ENCODE measurements at regions not wholly inside any gene's neighbourhood (a gene's known extent, or its start where the extent isn't known, plus 50 kb on each side); places are given as distances from the start of the nearest gene placed in this dataset.

DNA sequence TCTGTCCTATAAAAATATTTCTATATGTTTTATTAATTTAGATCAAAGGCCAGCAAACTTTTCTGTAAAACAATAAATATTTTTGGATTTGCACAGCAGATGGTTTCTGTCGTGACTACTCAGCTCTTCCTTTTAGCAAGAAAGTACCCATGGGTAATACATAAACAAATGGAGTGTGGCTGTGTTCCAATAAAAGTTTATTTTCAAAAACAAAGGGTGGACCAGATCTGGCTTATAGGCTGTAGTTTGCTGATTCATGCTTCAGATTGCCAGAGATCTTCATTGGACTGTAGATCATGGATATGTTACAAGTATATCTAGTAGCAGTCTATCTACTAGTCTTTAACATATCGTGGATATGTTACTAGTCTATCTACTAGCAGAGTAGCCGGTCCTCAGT lies 590.5 kb downstream of the CSNK1G3 start:
- TF ChIP-seq EZH2 (IDR thresholded peaks at IDR 0.05; ENCODE audit: borderline replicate concordance, insufficient read depth, low read depth, low read length, poor library complexity, severe bottlenecking) = no peak
- TF ChIP-seq CTCF (IDR thresholded peaks at IDR 0.05) = no peak
- H3K4me3 Mint-ChIP-seq = no peak overlapping the region
- Histone ChIP-seq H4K20me1 (ENCODE audit: control insufficient read depth, insufficient read depth, low read length, poor library complexity, severe bottlenecking) (no peaks in the 10 kb centered on the region), H3K9ac (ENCODE audit: low read length) (no peak overlapping the region), H3K4me2 (replicated peaks; ENCODE audit: low read depth, low read length, poor library complexity, severe bottlenecking) (no peak overlapping the region), H3K36me3 (replicated peaks in 1 of 2; ENCODE audit: control extremely low read depth in 1 of 2, control insufficient read depth in 1 of 2, extremely low read depth in 1 of 2, insufficient read depth in 2 of 2, low read length in 1 of 2) (no peaks in the 10 kb centered on the region), H2AFZ (ENCODE audit: insufficient read depth, low read depth, low read length, poor library complexity, severe bottlenecking) (no peak overlapping the region), H3K79me2 (ENCODE audit: control insufficient read depth, insufficient read depth, low read length) (no peaks in the 10 kb centered on the region), H3K27me3 (replicated peaks in 1 of 4; ENCODE audit: control extremely low read depth in 1 of 4, control insufficient read depth in 3 of 4, insufficient read depth in 4 of 4, low read length in 3 of 4) (no peaks in the 10 kb centered on the region), H3K27ac (ENCODE audit: low read length in 2 of 2) (no peak overlapping the region), H3K4me1 (ENCODE audit: control insufficient read depth in 2 of 2, insufficient read depth in 2 of 2, low read length in 2 of 2) (no peaks in the 10 kb centered on the region), H3K9me3 (ENCODE audit: control extremely low read depth in 1 of 3, control insufficient read depth in 2 of 3, insufficient read depth in 1 of 3, low read length in 2 of 3) (no peaks in the 10 kb centered on the region), H3K4me3 (ENCODE audit: control extremely low read depth in 1 of 5, extremely low read depth in 1 of 5, insufficient read depth in 1 of 5, low read depth in 2 of 5, low read length in 4 of 5) (no peak overlapping the region)
- H3K27ac Mint-ChIP-seq = no peak overlapping the region
- ATAC-seq (ENCODE audit: low read depth) (no peak), DNase-seq (no peak)
- H3K27me3 Mint-ChIP-seq = no peaks in the 10 kb centered on the region
- ChIA-PET CTCF (no interaction called here), POLR2A (no interaction called here)
- no peaks in the 10 kb centered on the region for H3K9me3 Mint-ChIP-seq (ENCODE audit: insufficient read depth)
- intact Hi-C loops (cut with micrococcal nuclease) = no loop called here
- H3K4me1 Mint-ChIP-seq = no peaks in the 10 kb centered on the region
- no CpG with 5 or more reads among the region's 3 CpGs for WGBS (ENCODE audit: insufficient coverage)

DNA sequence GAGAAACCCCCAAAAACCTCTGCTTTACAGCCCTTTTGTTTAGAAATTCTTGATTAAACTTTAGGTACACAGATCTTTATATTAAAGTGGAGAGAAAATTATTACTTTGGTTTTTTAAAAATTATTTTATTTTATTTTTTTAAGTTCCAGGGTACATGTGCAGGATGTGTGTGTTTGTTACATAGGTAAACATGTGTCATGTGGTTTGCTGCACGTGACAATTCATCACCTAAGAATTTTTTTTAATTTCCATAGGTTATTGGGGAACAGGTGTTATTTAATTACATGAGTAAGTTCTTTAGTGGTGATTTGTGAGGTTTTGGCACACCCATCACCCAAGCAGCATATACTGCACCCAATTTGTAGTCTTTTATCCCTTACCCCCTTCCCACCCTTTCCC lies 581.7 kb downstream of the CSNK1G3 start:
- H3K4me1 Mint-ChIP-seq = no peaks in the 10 kb centered on the region
- no peak overlapping the region for H3K27ac Mint-ChIP-seq
- no peak for TF ChIP-seq CTCF (IDR thresholded peaks at IDR 0.05)
- TF ChIP-seq EZH2 (IDR thresholded peaks at IDR 0.05; ENCODE audit: borderline replicate concordance, insufficient read depth, low read depth, low read length, poor library complexity, severe bottlenecking) = no peak
- DNase-seq (no peak), ATAC-seq (ENCODE audit: low read depth) (no peak)
- H3K9ac ChIP-seq (ENCODE audit: low read length) = no peak overlapping the region
- no peaks in the 10 kb centered on the region for H4K20me1 ChIP-seq (ENCODE audit: control insufficient read depth, insufficient read depth, low read length, poor library complexity, severe bottlenecking)
- no peak overlapping the region for H3K27ac ChIP-seq (ENCODE audit: low read length in 2 of 2)
- H3K4me1 ChIP-seq (ENCODE audit: control insufficient read depth in 2 of 2, insufficient read depth in 2 of 2, low read length in 2 of 2) = no peaks in the 10 kb centered on the region
- POLR2A ChIA-PET = no interaction called here
- no peaks in the 10 kb centered on the region for H3K79me2 ChIP-seq (ENCODE audit: control insufficient read depth, insufficient read depth, low read length)
- intact Hi-C loops (cut with micrococcal nuclease) = no loop called here
- CTCF ChIA-PET = no interaction called here
- H3K27me3 ChIP-seq (replicated peaks in 1 of 4; ENCODE audit: control extremely low read depth in 1 of 4, control insufficient read depth in 3 of 4, insufficient read depth in 4 of 4, low read length in 3 of 4) = no peaks in the 10 kb centered on the region
- H3K4me2 ChIP-seq (replicated peaks; ENCODE audit: low read depth, low read length, poor library complexity, severe bottlenecking) = no peak overlapping the region
- WGBS (ENCODE audit: insufficient coverage) = no CpG with 5 or more reads among the region's 1 CpG
- no peaks in the 10 kb centered on the region for H3K9me3 ChIP-seq (ENCODE audit: control extremely low read depth in 1 of 3, control insufficient read depth in 2 of 3, insufficient read depth in 1 of 3, low read length in 2 of 3)
- no peak overlapping the region for H3K4me3 ChIP-seq (ENCODE audit: control extremely low read depth in 1 of 5, extremely low read depth in 1 of 5, insufficient read depth in 1 of 5, low read depth in 2 of 5, low read length in 4 of 5)
- H3K4me3 Mint-ChIP-seq = no peak overlapping the region
- no peak overlapping the region for H2AFZ ChIP-seq (ENCODE audit: insufficient read depth, low read depth, low read length, poor library complexity, severe bottlenecking)
- no peaks in the 10 kb centered on the region for H3K36me3 ChIP-seq (replicated peaks in 1 of 2; ENCODE audit: control extremely low read depth in 1 of 2, control insufficient read depth in 1 of 2, extremely low read depth in 1 of 2, insufficient read depth in 2 of 2, low read length in 1 of 2)
- H3K9me3 Mint-ChIP-seq (ENCODE audit: insufficient read depth) = peaks cover 2% of the 10 kb centered on the region
- no peaks in the 10 kb centered on the region for H3K27me3 Mint-ChIP-seq
